HG02642 (cell line): ENCODE measurements at regions not wholly inside any gene's neighbourhood (a gene's known extent, or its start where the extent isn't known, plus 50 kb on each side); places are given as distances from the start of the nearest gene placed in this dataset.

ENCODE experiments used
- ATAC-seq: cut with Tn5 transposase; IDR thresholded peaks from one replicate; pipeline ENCODE4 v1.9.1; 2021; ENCODE audit warnings: mild to moderate bottlenecking; ENCODE audit not compliant: unreplicated experiment, poor library complexity

GRCh38 chr7:81648716-81649115 lies 121.1 kb downstream of the HGF start:
- no peak for ATAC-seq

- ATAC-seq, result no peak
Observed at GRCh38 chr7:81645435-81645834, 124.4 kb downstream of the HGF start.

GRCh38 chr7:81641873-81642272 lies 128.0 kb downstream of the HGF start:
- ATAC-seq, result no peak

- ATAC-seq, result no peak
Observed at GRCh38 chr7:81638198-81638597, 131.6 kb downstream of the HGF start.

- no peak for ATAC-seq
Observed at GRCh38 chr7:81637534-81637933, 132.3 kb downstream of the HGF start.

GRCh38 chr7:81632418-81632817 lies 137.4 kb downstream of the HGF start:
- no peak for ATAC-seq

GRCh38 chr7:81630600-81630999 lies 139.2 kb downstream of the HGF start:
- ATAC-seq, result no peak

- ATAC-seq, result no peak
Observed at GRCh38 chr7:81629702-81630101, 140.1 kb downstream of the HGF start.

GRCh38 chr7:81628951-81629350 lies 140.9 kb downstream of the HGF start:
- ATAC-seq, result no peak

- no peak for ATAC-seq
Observed at GRCh38 chr7:81627536-81628287, 142.1 kb downstream of the HGF start.

GRCh38 chr7:81626008-81626407 lies 143.8 kb downstream of the HGF start:
- no peak for ATAC-seq

GRCh38 chr7:81624650-81625631 lies 144.9 kb downstream of the HGF start:
- no peak for ATAC-seq

GRCh38 chr7:81624021-81624592 lies 145.7 kb downstream of the HGF start:
- ATAC-seq, result no peak

- ATAC-seq, result no peak
Observed at GRCh38 chr7:81623251-81623855, 146.5 kb downstream of the HGF start.

GRCh38 chr7:81621893-81622292 lies 148.0 kb downstream of the HGF start:
- ATAC-seq, result no peak

- no peak for ATAC-seq
Observed at GRCh38 chr7:81618396-81619014, 151.3 kb downstream of the HGF start.

- peak; percentile 62 for ATAC-seq
Observed at GRCh38 chr7:81616951-81617350, 152.9 kb downstream of the HGF start.

GRCh38 chr7:81611805-81612204 lies 158.0 kb downstream of the HGF start:
- no peak for ATAC-seq

GRCh38 chr7:81611040-81611439 lies 158.8 kb downstream of the HGF start:
- ATAC-seq, result no peak

GRCh38 chr7:81608748-81609382 lies 161.0 kb downstream of the HGF start:
- no peak for ATAC-seq
